K562 (cell line): ENCODE measurements at regions not wholly inside any gene's neighbourhood (a gene's known extent, or its start where the extent isn't known, plus 50 kb on each side); places are given as distances from the start of the nearest gene placed in this dataset.

Source experiments
- HMG20A ChIP-seq: fragments of 450-650 bp; formaldehyde crosslinking; conservative IDR thresholded peaks from 2 replicates; pipeline ENCODE4 v1.4.0; 2020; ENCODE audit warnings: mild to moderate bottlenecking, mixed read lengths
- NFXL1 ChIP-seq: fragments of 450-650 bp; formaldehyde crosslinking; IDR thresholded peaks from 2 replicates; pipeline ENCODE4 v1.4.0; 2021; ENCODE audit warnings: mild to moderate bottlenecking
- SP1 ChIP-seq: sonication (generic); formaldehyde crosslinking; IDR thresholded peaks from 2 replicates; pipeline ENCODE4 v1.8.1; 2022; ENCODE audit warnings: mild to moderate bottlenecking, missing genetic modification reagents

DNA sequence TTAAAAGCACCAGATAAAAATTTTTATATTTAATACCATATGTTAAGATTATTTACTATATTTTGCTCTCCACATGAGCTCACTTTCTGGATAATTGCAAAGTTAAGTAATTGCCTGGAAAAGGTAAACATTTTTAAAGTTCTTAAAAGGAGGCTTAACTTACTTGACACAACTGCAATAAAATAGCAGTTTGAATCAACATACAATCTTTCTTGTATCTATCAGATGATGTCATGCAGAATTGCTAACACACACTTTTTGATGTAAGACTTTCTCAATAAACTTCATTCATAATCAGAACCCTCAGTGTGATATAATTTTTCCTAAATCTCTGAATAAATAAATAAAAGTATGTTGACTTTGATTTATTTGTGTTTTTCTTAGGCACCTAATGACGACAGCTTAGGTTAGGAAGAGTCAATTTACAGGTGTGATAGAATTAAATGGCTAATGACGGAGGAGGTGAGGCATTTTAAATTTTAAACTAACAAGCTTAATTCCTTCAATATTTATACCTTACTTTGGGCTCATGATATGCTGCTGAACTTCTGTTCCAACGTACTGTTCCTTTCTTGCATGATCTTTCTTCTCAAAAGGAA is 99.5 kb downstream of the LYPLAL1 start:
- TF ChIP-seq SP1 (CRISPR knock-in tag) (no peak), NFXL1 (no peak), HMG20A (no peak)
